Loucy (cell line): ENCODE measurements at regions not wholly inside any gene's neighbourhood (a gene's known extent, or its start where the extent isn't known, plus 50 kb on each side); places are given as distances from the start of the nearest gene placed in this dataset.

Experiments used
- CTCF ChIP-seq: fragments of 200-600 bp; sonication (generic); conservative IDR thresholded peaks from 2 replicates; pipeline ENCODE4 v1.5.1; 2014; ENCODE audit warnings: mild to moderate bottlenecking, antibody characterized with exemption, low read length
- EZH2phosphoT487 ChIP-seq: fragments of 200-600 bp; IDR thresholded peaks from 2 replicates; pipeline ENCODE4 v1.6.1; 2018; ENCODE audit warnings: antibody characterized with exemption, mild to moderate bottlenecking, moderate library complexity, borderline replicate concordance

- TF ChIP-seq CTCF (peak; percentile 20; the same call in 1 of the 2 replicates), EZH2phosphoT487 (no peak)
Measured at GRCh38 chr2:181764095-181764963, 84.0 kb upstream of the NEUROD1 start.
